Thyroid gland (tissue), 4 donors: ENCODE measurements at regions not wholly inside any gene's neighbourhood (a gene's known extent, or its start where the extent isn't known, plus 50 kb on each side); places are given as distances from the start of the nearest gene placed in this dataset.

Experiments used
- DNase-seq, 2 donors: peaks; one replicate each; pipeline ENCODE4 v3.0.0-alpha.2; 2019
- H3K27ac ChIP-seq, 3 donors: fragments of 200-600 bp; sonication (generic); 1 replicate in 2 of 3; 2 replicates in 1 of 3; pipeline ENCODE4 v1.5.1; 2016 to 2019; ENCODE audit warnings: mild to moderate bottlenecking in 1 of 3, moderate library complexity in 1 of 3
- H3K27me3 ChIP-seq: fragments of 200-600 bp; sonication (generic); one replicate; pipeline ENCODE4 v1.5.1; 2019
- H3K36me3 ChIP-seq, 2 donors: fragments of 200-600 bp; sonication (generic); one replicate each; pipeline ENCODE4 v1.5.1; 2016 to 2019
- H3K4me1 ChIP-seq, 2 donors: fragments of 200-600 bp; sonication (generic); one replicate each; pipeline ENCODE4 v1.5.1; 2017 to 2019
- H3K4me3 ChIP-seq, 3 donors: fragments of 200-600 bp; sonication (generic); replicated peaks in 1 of 3; 1 replicate in 2 of 3; 2 replicates in 1 of 3; pipeline ENCODE4 v1.5.1; 2016; ENCODE audit warnings: mild to moderate bottlenecking in 1 of 3
- H3K9me3 ChIP-seq: fragments of 200-600 bp; sonication (generic); one replicate; pipeline ENCODE4 v1.5.1; 2017
- POLR2A ChIP-seq, 2 donors: fragments of 450-650 bp; IDR thresholded peaks; one replicate each; pipeline ENCODE4 v1.6.1; 2017; ENCODE audit warnings: antibody characterized with exemption in 2 of 2, mild to moderate bottlenecking in 2 of 2, moderate library complexity in 1 of 2
- WGBS, 2 donors: methylation state at CpG; one replicate each; pipeline ENCODE4 v1.1.5; 2017; 5-methylcytosine and 5-hydroxymethylcytosine counted together
- intact Hi-C: fragments of 100-400 bp; cut with DNase I; formaldehyde crosslinking; loops from one replicate; pipeline ENCODE4 v1.15.1; 2023
- TF ChIP-seq, protein P1 (sequence below), 6 experiments: fragments of 200-600 bp in 3 of 6; fragments of 450-650 bp in 3 of 6; sonication (generic) in 3 of 6; IDR thresholded peaks; one replicate each; pipeline ENCODE4 v1.5.1; 2016 to 2019; ENCODE audit warnings: antibody characterized with exemption in 6 of 6, mild to moderate bottlenecking in 2 of 6, inconsistent platforms in 1 of 6, moderate library complexity in 1 of 6

DNA sequence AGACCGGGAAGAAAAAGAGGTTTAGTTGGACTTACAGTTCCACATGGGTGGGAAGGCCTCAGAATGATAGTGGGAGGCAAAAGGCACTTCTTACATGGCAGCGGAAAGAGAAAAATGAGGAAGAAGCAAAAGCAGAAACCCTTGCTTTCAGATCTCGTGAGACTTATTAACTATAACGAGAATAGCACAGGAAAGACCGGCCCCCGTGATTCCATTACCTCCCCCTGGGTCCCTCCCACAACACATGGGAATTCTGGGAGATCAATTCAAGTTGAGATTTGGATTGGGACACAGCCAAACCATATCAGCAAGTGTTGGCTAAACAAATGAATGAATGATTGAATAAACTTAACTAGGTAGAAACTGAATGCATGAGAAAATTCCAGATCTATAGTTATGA is 85.3 kb upstream of the PARP11 start:
- Histone ChIP-seq H3K9me3 (no peaks in the 10 kb centered on the region), H3K27me3 (no peaks in the 10 kb centered on the region), H3K4me3 (no peak overlapping the region), H3K36me3 (no peaks in the 10 kb centered on the region), H3K27ac (no peak overlapping the region), H3K4me1 (no peaks in the 10 kb centered on the region)
- DNase-seq = no peak
- no peak for TF ChIP-seq POLR2A (IDR thresholded peaks at IDR 0.05)
- TF ChIP-seq, protein P1, sequence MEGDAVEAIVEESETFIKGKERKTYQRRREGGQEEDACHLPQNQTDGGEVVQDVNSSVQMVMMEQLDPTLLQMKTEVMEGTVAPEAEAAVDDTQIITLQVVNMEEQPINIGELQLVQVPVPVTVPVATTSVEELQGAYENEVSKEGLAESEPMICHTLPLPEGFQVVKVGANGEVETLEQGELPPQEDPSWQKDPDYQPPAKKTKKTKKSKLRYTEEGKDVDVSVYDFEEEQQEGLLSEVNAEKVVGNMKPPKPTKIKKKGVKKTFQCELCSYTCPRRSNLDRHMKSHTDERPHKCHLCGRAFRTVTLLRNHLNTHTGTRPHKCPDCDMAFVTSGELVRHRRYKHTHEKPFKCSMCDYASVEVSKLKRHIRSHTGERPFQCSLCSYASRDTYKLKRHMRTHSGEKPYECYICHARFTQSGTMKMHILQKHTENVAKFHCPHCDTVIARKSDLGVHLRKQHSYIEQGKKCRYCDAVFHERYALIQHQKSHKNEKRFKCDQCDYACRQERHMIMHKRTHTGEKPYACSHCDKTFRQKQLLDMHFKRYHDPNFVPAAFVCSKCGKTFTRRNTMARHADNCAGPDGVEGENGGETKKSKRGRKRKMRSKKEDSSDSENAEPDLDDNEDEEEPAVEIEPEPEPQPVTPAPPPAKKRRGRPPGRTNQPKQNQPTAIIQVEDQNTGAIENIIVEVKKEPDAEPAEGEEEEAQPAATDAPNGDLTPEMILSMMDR (IDR thresholded peaks at IDR 0.05) = no peak
- intact Hi-C loops = no loop called here
- 87 to 88% methylated on average over 6 of the region's 6 CpGs for WGBS, 2 donors

DNA sequence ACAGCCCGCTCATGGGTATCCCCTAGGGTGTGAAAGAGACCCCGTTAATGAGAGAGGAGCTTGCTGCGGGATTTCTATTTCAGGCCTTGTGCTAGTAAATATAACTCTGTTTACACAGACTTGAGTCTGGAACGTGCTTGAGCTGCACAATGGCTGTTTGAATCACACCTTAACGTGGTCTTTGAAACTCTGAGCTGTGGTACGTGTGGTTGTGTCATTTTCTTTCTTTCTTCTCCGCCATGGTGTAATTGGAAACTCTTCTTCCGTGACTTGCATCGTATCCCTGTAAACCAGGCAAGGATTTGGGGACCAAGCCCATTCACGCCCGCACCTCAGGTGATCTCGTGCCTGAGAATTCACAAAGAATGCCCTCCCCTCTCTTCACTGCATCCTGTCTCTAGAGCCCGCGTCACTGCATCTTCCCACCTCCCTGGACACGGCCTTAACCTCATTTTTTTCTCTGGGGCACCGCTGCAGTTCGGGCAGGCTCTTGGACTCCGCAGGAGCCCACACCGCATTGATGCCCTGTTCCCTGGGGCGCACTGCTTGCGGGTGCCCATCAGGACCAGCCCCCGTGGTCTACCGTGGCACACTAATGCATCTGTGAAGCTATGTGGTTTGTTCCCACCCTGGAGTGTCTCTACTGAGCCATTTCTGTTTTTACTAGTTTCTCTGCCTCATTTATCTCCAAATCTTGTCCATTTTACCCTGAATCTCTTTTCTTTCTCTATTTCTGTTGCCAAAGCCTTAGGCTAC is 78.4 kb upstream of the PARP11 start:
- intact Hi-C loops = no loop called here
- no peak for DNase-seq
- TF ChIP-seq POLR2A (IDR thresholded peaks at IDR 0.05) = no peak
- H3K4me3 ChIP-seq = no peak overlapping the region
- H3K27ac ChIP-seq = no peak overlapping the region
- WGBS, 2 donors = 80 to 81% methylated on average over 23 of the region's 23 CpGs
- H3K27me3 ChIP-seq = no peaks in the 10 kb centered on the region
- H3K36me3 ChIP-seq = no peaks in the 10 kb centered on the region
- H3K9me3 ChIP-seq = no peaks in the 10 kb centered on the region
- no peaks in the 10 kb centered on the region for H3K4me1 ChIP-seq

DNA sequence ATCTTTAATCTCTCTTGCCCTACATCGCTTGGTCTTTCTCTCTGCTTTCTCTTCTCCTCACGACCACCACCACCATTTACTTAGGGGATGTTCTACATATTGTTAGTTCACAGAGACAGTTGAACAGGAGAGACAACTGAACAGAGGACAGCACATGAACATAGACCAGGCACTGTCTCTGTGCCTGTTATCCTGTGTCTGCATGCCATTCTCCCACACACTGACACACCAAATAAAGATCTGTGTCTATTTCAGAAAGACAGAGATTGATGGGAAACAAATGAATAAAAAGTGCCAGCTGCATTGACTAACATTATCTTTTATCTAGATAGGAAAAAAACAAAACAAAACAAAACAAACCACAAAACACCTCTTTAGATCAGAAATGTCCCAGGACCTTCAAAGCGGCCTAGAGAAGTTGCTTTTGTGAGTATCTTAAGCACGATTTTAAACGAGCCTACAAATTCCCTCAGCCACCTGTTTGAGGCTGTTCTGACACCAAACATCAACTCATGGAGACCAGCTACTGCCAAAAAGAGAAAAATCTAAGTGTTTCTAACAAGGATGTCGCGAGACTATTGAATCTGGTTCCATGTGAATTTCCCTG is 77.6 kb upstream of the PARP11 start:
- WGBS, 2 donors = 67 to 70% methylated on average over 7 of the region's 7 CpGs
- H3K4me3 ChIP-seq = no peak overlapping the region
- intact Hi-C loops = no loop called here
- no peak for TF ChIP-seq POLR2A (IDR thresholded peaks at IDR 0.05)
- TF ChIP-seq, protein P1 (IDR thresholded peaks at IDR 0.05) = no peak
- no peak overlapping the region for H3K27ac ChIP-seq
- H3K27me3 ChIP-seq = no peaks in the 10 kb centered on the region
- no peaks in the 10 kb centered on the region for H3K9me3 ChIP-seq
- H3K4me1 ChIP-seq = no peaks in the 10 kb centered on the region
- DNase-seq = no peak
- no peaks in the 10 kb centered on the region for H3K36me3 ChIP-seq

DNA sequence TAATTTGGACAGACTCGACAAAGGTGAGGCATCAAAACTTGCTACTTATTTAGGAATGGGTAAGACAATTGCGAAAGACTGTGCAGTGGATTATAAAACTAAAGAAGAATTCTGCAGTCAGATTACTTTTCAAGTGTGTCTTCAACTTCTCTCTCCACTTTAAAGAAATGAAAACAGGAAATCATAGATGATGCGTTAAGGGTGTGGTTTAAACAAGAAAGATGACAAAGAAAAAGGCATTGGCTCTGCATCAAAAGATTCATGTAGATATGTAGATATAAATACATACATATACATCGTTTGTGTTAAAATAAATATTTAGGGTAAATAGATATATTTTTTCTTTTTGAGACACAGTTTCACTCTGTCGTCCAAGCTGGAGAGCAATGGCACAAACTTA is 74.6 kb upstream of the PARP11 start:
- Histone ChIP-seq H3K36me3 (no peaks in the 10 kb centered on the region), H3K4me3 (no peak overlapping the region), H3K27me3 (no peaks in the 10 kb centered on the region), H3K4me1 (no peaks in the 10 kb centered on the region), H3K27ac (no peak overlapping the region), H3K9me3 (no peaks in the 10 kb centered on the region)
- no peak for DNase-seq
- intact Hi-C loops = no loop called here
- TF ChIP-seq, protein P1 (IDR thresholded peaks at IDR 0.05) = no peak
- TF ChIP-seq POLR2A (IDR thresholded peaks at IDR 0.05) = no peak
- WGBS, 2 donors = 76 to 77% methylated on average over 5 of the region's 5 CpGs

DNA sequence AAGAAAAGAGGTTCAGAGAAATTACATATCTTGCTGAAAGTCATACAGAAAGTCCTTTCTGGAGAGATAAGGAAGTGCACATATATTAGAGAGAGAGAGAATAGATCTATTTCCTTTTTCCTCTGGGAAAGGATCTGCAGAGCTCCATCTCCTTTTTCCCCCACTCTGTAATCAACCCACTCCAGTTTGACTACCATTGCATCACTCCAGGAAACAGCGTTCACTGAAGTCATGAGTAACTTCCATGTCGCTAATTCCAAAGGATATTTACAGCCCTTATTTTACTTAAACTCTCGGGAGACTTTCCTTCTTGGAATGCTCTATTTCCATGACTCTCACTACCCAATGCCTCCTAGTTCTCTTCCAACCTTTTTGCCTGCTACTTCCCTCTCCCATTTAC is 72.5 kb upstream of the PARP11 start:
- Histone ChIP-seq H3K36me3 (no peaks in the 10 kb centered on the region), H3K4me3 (no peak overlapping the region), H3K9me3 (no peaks in the 10 kb centered on the region), H3K27me3 (no peaks in the 10 kb centered on the region), H3K4me1 (no peaks in the 10 kb centered on the region), H3K27ac (no peak overlapping the region)
- TF ChIP-seq POLR2A (IDR thresholded peaks at IDR 0.05) = no peak
- TF ChIP-seq, protein P1 (IDR thresholded peaks at IDR 0.05) = no peak
- intact Hi-C loops = no loop called here
- DNase-seq = no peak
- 67 to 73% methylated on average over 3 of the region's 3 CpGs for WGBS, 2 donors
